Peyer's patch (tissue), 4 donors: ENCODE measurements at regions not wholly inside any gene's neighbourhood (a gene's known extent, or its start where the extent isn't known, plus 50 kb on each side); places are given as distances from the start of the nearest gene placed in this dataset.

Experiments used
- CTCF ChIP-seq, 6 experiments: fragments of 450-650 bp in 4 of 6; fragments of 200-600 bp in 2 of 6; sonication (generic) in 1 of 6; IDR thresholded peaks; one replicate each; pipeline ENCODE4 v1.5.1; 2017 to 2019; ENCODE audit warnings: antibody characterized with exemption in 6 of 6, mild to moderate bottlenecking in 3 of 6, moderate library complexity in 1 of 6
- POLR2A ChIP-seq, 2 donors: fragments of 450-650 bp; IDR thresholded peaks; one replicate each; pipeline ENCODE4 v1.5.1; 2017; ENCODE audit warnings: antibody characterized with exemption in 2 of 2, mild to moderate bottlenecking in 2 of 2, moderate library complexity in 2 of 2

DNA sequence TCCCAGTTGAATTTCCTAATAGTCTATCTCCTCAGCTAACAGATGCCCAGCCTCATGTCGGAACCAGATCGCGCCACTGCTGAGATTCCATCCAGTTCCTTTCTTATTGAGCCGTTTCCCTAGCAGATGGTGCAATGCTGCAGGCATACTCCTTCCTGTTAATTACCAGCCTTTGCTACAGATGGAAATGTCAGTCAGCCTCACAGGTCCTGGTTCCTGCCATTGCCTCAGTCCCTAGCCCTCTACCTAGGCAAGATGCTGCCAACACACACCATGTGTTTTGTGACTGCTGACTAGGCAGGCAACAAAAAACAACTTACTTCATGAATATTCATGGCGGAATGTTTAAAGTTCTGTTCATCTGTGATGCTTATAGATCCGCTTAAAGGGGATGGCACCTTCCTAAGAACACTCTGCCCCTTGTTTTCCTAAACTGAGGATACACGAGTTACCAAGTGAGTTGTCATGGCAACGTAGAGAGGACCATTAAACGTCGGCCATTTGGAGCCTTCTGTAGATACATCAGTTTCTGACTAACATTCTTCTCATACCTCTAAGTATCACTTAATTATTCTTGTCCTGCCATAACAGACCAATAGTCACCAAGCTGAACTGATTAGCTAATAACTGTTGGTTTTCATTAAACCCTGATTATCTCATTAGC, 749.5 kb downstream of the RNF144A start:
- no peak for TF ChIP-seq CTCF (IDR thresholded peaks at IDR 0.05)
- no peak for TF ChIP-seq POLR2A (IDR thresholded peaks at IDR 0.05)
